ENCODE measurements at regions not wholly inside any gene's neighbourhood (a gene's known extent, or its start where the extent isn't known, plus 50 kb on each side); places are given as distances from the start of the nearest gene placed in this dataset.

DNA sequence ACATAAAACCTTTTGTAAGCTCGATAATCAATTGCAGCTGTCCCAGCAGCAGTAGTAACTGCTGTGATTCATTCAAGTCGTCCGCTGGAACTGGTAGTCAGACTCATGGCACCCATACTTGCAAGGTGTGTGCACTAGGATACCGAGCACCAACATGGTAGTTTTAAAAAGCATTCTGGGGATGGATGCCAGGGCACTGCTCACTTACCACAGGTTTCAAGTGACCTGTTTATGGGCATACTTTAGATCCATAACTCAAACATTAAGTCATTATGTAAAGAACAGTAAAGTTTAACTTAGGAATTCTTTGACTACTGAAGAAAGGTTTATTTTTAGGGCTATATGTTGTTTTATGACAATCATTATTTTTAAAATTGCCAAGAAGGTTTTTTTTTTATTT lies 2277.6 kb downstream of the MAT2B start:
- no peak for DNase-seq (ENCODE audit: low read depth)
- H3K4me3 ChIP-seq (ENCODE audit: low read depth, low read length): no peak overlapping the region
- TF ChIP-seq, protein P1, sequence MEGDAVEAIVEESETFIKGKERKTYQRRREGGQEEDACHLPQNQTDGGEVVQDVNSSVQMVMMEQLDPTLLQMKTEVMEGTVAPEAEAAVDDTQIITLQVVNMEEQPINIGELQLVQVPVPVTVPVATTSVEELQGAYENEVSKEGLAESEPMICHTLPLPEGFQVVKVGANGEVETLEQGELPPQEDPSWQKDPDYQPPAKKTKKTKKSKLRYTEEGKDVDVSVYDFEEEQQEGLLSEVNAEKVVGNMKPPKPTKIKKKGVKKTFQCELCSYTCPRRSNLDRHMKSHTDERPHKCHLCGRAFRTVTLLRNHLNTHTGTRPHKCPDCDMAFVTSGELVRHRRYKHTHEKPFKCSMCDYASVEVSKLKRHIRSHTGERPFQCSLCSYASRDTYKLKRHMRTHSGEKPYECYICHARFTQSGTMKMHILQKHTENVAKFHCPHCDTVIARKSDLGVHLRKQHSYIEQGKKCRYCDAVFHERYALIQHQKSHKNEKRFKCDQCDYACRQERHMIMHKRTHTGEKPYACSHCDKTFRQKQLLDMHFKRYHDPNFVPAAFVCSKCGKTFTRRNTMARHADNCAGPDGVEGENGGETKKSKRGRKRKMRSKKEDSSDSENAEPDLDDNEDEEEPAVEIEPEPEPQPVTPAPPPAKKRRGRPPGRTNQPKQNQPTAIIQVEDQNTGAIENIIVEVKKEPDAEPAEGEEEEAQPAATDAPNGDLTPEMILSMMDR (IDR thresholded peaks at IDR 0.05; ENCODE audit: insufficient read depth, low read length): no peak

DNA sequence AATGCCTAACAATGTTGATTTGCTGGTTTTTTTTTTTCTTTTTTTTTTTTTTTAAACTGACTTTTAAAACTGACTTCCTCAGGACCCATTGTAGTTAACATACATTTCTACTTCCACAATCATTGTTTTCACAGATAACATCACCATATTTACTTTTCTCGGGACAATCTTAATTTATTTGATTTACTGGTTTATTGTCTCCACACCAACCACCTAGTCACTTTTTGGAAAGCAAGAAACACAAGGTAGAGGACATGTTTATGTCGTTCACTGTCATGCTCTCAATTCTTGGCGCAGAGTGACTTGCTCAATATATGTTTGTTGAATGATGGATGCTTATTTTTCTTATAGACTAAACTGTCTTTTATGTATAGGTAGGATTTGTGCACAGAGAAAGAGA lies 2280.7 kb downstream of the MAT2B start:
- TF ChIP-seq, protein P1 (IDR thresholded peaks at IDR 0.05; ENCODE audit: insufficient read depth, low read length): no peak
- H3K4me3 ChIP-seq (ENCODE audit: low read depth, low read length): no peak overlapping the region
- no peak for DNase-seq (ENCODE audit: low read depth)

DNA sequence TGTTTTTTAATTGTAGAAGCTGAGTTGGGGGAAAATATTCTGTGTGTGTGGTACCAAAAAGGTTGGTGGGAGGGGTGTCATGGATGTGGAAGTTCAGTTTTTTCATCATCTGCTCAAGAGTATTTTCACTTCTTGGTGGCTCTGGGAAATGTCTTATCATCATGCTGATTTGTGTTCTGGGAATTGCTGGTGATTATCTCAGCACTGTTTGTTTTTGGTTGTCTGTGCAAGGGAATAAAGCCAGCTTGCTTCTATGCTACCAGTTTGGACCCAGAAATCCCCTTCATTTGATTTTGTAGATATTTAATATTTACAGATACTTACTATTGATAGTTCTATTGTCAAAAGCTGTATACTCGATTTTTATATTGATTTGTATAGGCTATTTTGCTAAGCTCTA lies 2289.7 kb downstream of the MAT2B start:
- TF ChIP-seq, protein P1 (IDR thresholded peaks at IDR 0.05; ENCODE audit: insufficient read depth, low read length): no peak
- H3K4me3 ChIP-seq (ENCODE audit: low read depth, low read length): no peak overlapping the region
- no peak for DNase-seq (ENCODE audit: low read depth)

DNA sequence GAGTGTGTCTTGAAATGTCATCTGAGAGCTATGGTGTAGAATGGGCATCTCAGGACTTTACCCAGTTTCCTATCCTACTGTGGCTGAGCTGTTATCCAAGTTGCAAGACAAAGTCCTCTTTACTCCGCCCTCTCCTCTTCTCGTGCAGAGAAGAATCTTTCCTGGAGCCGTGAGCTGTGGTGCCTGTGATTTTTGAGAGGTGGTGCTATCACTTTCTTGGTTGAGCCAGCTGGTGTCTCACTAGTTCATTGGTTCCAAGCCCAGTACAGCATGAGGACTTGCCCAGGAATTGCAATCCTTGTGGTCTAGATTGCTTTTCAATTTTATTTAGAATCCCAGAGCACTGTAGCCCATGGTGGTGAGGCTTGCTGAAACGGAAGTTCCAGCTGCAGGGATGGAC lies 2300.3 kb downstream of the MAT2B start:
- DNase-seq (ENCODE audit: low read depth): no peak
- H3K4me3 ChIP-seq (ENCODE audit: low read depth, low read length): no peak overlapping the region
- TF ChIP-seq, protein P1 (IDR thresholded peaks at IDR 0.05; ENCODE audit: insufficient read depth, low read length): no peak

DNA sequence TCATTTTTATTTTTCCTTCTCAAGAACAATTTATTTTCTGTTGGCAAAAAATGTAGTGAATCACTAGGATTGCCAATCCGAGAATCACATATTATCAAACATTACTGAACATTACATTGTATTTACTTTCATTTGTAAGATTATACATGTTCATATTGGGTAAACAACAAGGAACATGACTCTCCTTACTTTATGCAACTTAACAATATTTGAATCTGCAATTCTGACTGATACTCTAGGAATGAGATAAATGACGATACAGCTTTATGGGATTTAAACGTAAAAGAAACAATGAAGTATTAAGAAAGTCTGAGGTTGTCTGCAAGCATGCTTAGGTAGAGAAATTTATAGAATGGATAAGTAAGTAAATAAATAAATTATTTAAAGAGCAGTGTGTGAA lies 2302.9 kb downstream of the MAT2B start:
- H3K4me3 ChIP-seq (ENCODE audit: low read depth, low read length): no peak overlapping the region
- no peak for DNase-seq (ENCODE audit: low read depth)
- TF ChIP-seq, protein P1 (IDR thresholded peaks at IDR 0.05; ENCODE audit: insufficient read depth, low read length): no peak

DNA sequence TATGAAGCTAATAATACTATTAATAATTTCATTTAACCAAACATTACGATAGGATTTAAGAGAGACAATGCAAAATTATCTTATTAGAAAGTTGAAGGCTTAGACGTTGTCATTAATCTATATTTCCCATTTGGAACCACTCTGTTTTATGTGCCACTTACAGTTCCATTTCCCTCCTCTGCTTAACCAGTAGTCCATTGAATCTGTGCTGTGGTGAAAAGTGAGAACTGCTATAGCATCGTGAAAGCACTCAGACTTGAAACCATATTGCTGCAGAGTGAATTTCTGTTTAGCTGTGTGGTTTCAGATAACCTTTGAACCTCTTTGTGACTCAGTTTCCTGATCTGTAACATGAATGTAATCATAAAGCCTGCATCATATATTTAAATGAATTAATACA lies 2304.5 kb downstream of the MAT2B start:
- DNase-seq (ENCODE audit: low read depth): no peak
- TF ChIP-seq, protein P1 (IDR thresholded peaks at IDR 0.05; ENCODE audit: insufficient read depth, low read length): no peak
- no peak overlapping the region for H3K4me3 ChIP-seq (ENCODE audit: low read depth, low read length)

DNA sequence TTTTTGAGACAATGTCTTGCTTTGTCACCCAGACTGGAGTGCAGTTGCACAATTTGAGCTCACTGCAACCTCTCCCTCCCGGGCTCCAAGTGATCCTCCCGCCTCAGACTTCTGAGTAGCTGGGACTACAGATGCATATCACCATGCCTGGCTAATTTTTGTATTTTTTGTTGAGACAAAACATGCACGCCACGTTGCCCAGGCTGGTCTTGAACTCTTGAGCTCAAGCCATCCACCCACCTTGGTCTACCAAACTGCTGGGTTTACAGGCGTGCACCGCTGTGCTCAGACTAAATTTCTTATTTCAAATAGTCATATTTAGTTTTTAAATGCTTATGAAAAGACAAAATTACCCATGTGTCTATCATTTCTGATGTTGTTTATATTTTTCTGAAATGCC lies 2324.1 kb downstream of the MAT2B start:
- DNase-seq (ENCODE audit: low read depth): no peak
- H3K4me3 ChIP-seq (ENCODE audit: low read depth, low read length): no peak overlapping the region
- TF ChIP-seq, protein P1 (IDR thresholded peaks at IDR 0.05; ENCODE audit: insufficient read depth, low read length): no peak
